Fibroblast of skin of right biceps (primary cell): ENCODE measurements at regions not wholly inside any gene's neighbourhood (a gene's known extent, or its start where the extent isn't known, plus 50 kb on each side); places are given as distances from the start of the nearest gene placed in this dataset.
"Not testable (repeated sequence)": the region's sequence is repeated elsewhere in the genome, so short reads cannot be mapped to it uniquely, and the experiment has no call there.

Source experiments
- DNase-seq: peaks from one replicate; pipeline ENCODE4 v3.0.0-alpha.2; 2013

DNA sequence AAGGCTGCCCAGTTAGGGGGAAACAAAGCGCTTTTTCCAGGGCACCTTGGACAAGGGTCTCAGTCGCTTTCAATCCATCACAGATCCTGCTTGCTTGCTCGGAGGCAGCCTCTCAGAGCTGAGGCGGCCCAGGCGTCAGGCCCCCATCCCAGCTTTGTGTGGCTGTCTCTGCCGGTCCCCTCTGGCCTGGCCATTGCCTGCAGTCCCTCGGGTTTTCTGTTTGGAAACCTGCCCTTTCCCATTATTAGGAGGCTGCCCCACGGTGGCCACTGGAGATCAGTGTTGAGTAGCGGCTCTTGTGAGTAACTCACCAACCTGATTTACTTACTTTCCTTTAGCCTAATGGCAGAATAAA is 216.1 kb downstream of the GLRX3 start:
- no peak for DNase-seq

DNA sequence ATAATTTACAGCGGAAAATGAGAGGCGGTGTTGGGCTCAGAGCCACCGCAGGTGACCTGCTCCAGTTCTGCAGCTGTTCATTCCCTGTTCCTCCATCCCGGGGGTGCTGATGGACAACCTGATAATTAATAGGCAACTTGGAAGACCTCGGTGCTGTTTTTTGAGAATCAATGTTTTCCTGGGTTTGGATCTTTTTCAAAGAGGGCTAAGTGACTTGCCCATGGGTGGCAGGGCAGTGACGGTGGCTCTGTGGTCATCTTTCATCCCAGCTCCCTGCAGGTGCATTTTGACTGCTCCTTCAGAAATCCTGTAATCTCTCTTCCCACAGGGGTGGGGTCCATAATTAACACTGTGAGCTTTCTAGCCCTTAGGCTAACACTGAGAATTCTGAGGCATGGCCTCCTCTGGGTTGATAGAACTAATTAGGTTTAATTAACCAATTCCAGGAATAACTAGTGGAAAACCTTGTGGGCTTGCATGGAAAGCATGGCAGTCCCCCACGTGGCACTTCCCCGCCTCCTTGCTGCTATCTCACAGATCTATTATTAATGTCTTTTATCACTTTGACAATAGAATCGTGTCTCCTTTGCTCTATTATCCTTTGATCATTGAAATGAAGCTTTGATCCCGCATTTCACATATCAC is 217.9 kb downstream of the GLRX3 start:
- DNase-seq: no peak

DNA sequence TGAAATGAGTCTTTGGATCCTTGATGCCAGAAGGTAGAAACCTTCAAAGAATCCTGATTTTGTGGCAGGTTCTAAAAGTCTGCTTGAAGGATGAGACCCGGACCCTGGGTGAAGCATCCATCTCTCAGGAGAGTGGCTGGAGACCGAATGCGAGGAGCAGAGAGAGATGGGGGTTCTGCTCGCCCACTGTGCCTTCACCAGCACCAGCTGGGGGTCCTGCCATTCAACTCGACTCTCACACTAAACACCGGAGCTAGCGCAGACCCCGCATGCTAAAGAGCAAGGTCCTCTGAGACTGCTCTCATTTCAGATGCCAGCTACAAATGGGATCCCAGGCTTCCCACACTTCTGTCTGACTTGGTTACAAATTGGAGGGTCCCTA is 218.4 kb downstream of the GLRX3 start:
- no peak for DNase-seq

DNA sequence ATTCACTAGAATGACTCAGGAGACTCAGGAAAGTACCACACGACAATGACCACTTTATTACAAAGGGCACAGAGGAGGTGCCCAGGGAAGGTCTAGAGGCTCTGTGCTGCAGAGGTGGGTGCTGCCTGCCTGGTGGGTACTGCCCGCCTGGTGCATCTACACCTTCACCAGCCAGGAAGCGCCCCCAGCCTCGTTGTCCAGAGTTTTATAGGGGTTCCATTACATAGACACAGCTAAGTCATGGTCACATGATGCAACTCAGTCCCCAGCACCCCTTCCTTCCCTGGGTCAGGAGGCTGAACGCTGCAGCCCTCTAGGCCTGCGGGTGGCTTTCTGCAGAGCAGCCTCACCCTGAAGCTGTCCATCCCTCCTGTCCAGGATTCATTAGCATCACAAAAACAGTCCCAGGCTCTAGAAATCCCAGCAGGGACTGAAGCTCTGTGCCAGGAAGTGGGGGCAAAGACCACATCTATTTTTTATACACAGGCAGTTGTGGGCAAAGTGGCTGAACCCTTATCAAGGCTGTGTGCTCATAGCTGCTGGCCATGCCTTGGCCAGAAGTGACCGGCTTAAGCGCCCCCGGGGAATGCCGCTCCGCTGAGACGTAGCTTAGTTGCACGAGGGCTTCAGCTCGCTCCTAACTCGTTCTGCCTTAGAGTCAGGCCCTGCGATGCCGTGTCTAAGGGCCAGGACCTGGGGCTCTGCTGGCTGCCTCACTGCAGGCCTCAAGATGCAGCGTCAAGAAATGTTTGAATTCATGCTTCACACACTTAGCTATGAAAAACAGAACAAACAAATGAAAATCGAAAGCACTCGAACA is 219.0 kb downstream of the GLRX3 start:
- DNase-seq: no peak

DNA sequence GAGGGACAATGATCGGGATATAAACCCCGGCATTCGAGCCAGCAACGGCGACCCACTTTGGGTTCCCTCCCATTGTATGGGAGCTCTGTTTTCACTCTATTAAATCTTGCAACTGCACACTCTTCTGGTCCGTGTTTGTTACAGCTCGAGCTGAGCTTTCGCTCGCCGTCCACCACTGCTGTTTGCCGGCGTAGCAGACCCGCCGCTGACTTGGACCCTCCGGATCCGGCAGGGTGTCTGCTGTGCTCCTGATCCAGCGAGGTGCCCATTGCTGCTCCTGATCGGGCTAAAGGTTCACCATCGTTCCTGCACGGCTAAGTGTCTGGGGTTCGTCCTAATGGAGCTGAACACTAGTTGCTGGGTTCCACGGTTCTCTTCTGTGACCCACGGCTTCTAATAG is 220.2 kb downstream of the GLRX3 start:
- DNase-seq: not testable (repeated sequence)

DNA sequence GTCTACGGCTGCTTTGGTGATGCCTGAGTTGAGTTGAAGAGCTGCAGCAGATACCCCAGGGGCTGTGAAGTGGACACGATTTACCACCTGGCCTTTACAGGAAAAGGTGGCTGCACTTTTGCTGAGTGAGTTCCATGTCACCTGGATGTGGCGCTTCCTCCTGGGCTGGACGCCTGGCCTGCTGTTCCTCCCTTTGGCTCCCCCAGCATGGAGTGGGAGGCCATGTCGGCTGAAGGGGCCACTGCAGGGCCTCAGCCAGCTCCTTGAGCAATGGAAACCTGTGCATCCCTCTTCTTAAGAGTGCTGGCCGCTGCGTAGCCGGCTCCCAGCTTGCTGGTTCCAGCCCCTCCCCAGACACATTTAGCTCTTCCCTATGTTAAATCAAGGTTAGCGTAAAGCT is 221.0 kb downstream of the GLRX3 start:
- DNase-seq: no peak

DNA sequence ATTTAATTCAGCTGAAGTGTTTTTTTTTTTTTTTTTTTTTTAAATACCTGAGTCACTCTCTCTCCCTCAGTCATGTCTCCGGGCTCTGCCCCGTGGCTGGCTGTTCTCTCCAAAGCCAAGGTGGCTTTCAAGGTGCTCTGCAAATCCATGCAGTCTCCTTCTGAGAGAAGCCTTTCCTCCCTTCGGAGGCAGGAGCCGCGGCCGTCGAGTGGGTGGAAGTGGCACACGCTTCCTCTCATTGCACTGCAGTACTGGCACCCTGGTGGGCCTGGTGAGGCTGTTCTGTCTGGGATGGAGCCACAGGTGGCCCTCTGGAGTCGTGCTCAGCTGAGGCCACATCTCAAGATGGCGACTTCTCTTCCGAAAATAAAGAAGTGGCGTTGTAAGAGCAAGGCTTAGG is 221.8 kb downstream of the GLRX3 start:
- no peak for DNase-seq

DNA sequence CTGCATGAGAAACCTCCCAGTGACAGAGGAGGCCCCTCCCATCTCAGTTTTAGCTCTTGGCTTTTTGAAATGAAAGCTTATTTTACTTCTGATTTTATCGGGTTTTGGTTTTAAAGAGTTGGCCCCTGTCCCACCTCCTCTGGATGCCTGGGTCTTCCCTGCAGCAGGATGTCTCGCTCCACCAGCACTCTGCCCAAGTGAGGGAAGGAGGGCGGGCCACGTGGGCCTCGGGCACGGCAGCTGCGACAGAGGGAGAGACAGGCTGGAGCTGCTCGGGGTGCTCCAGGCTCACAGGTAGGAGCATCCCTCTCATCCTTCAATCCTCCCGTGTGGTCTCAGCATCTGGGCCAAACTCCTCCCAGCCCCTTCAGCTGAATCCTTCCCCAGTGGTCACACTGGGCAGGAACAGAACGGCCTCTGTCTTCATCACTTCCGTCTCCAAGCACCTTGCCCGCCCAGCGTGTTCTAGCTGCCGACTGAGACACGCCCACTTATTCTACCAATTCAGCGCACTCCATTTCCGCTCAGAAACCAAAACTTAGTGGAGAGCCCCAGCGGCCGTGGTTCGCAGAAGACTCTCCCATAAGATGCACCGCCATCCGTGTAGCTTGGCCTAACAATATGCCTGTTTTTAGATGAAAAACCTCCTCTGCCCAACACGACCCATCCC is 222.9 kb downstream of the GLRX3 start:
- DNase-seq: no peak

DNA sequence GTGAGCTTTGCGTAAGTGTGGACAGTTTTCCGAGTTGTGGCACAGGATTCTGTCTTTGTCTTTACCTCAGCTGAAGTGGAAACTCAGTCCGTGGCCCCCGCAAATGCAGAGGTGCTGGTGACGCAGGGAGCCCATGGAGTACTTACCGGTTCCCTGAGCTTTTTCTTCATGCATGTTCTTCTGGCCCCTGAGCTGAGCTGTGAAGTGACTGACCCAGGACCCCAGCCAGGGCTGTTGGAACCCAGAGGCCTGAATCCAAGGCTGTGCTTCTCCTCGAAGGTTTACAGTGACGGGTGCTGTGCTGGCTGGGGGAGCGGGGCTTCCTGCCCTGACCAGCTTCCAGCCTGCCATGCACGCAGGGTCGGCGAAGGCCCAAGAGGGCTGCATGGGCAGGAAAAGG is 223.5 kb downstream of the GLRX3 start:
- no peak for DNase-seq

DNA sequence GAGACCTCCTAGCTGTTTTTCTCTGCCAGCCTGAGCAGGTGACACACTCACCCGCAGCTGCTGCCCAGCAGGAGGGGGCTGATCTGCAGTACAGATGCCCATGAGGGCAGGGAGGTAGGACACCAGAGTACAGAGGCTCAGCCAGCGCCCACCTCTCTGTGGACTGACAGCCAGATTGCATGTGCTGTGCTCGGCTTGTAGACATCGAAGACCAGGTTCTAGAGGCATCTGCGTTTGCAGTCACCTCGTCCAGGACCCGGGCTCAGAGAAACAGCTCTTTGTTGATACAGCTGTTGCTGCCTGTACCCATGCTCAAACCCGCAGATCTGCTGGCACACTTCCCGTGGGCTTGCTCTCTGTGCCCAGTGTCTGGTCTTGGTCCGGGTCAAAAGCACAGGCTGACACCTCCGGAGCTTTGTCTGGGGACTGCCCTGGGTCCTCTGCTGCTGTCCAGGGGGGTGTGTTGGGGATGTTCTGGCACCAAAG is 224.7 kb downstream of the GLRX3 start:
- DNase-seq: no peak

DNA sequence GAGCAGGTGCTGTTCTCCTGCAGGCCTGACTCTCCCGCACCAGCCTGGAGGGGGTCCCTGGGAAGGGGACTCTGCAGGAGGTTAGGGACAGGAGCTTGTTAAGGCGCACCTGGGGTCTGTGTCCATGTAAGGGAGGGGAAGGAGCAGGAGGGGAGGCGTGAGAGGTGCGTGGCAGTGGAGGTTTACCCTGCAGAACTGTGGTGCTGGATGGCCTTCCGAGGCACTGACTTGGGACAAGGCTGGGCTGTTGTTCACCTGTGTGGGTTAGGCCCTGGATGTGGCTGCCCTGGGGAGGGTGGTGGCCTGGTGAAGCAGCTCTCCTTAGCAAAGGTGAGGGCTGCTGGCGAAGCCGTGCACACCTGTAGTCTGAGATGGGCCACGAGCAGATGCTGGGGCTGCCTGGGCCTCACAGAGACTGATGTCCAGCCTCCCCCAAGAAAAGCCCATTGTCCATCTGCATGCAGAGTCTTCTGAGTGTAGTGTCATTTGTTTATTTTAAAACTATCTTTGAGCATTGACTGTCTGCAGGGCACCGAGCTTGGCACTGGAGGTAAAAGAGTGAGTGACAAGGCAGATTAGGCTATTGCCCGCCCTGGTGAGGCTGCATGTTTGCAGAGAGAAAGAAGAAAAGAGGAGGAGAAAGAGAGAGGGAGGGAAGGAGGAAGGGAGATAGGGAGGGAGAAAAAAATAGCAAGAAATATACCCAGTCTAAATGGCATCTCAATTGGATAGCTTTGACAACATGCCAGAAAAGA is 225.3 kb downstream of the GLRX3 start:
- no peak for DNase-seq

DNA sequence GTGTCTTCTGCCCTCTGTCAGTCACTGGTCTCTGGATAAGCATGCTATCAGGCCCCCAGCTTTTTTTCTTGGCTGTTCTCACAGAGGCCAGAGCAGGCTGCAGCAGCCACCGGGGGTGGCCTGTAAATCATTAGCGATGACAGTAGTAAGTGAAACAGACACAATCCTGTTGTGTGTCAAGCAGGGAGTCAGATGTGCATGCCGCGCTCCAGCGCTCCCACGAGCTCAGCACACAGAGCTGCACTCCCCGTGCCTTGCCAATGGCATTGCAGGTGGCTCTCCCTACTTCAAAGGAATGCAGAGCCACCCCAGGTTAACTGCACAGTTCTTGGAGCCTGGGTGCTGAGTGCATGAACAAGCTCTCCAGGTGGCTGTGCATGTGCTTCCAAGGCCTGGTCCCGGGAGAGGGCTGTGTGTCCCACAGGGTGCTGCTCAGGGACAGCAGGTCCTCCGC is 226.1 kb downstream of the GLRX3 start:
- no peak for DNase-seq

DNA sequence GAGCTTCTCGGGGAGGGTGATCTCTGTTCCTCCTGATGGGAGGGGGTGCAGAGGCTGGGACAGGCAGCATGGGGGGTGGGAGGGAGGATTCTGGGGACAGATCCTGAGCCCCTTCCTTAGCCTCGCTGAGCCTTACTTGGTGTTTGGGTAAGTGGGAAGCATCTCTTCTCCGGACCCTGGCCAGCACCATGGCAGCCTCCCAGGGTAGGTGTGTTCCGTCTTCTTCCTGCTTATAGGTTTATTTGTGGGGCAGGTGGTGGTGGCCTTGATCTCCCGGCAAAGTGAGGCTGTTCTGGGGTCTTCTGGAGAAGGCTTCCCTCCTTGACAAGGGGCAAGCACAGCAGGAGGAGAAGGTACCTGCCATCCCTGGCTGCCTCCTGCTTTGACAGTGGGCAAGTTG is 226.9 kb downstream of the GLRX3 start:
- DNase-seq: no peak

DNA sequence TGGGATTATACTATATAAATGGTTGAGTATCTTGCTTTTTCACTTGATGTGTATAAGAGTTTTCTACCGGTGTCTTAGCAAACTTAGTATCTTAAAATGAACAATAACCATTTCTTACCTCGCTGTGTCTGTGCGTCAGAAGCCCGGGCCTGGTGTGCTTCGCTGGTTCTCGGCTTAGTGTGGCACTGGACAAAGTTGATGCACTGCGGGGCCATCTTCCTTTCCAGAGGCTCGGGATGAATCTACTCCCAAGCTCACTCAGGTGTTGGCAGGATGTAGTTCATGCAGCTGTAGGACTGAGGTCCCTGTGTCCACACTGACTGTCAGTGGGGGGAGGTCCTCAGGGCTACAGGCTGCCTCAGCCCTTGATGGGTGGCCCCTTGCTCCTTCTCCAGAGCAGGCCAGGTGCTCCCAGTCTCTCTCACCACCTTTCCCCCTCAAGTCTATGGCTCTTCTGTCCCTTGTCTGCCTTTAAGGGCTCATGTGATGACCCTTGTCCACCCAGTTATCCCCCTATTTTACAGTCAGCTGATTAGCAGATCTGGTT is 227.8 kb downstream of the GLRX3 start:
- DNase-seq: no peak

DNA sequence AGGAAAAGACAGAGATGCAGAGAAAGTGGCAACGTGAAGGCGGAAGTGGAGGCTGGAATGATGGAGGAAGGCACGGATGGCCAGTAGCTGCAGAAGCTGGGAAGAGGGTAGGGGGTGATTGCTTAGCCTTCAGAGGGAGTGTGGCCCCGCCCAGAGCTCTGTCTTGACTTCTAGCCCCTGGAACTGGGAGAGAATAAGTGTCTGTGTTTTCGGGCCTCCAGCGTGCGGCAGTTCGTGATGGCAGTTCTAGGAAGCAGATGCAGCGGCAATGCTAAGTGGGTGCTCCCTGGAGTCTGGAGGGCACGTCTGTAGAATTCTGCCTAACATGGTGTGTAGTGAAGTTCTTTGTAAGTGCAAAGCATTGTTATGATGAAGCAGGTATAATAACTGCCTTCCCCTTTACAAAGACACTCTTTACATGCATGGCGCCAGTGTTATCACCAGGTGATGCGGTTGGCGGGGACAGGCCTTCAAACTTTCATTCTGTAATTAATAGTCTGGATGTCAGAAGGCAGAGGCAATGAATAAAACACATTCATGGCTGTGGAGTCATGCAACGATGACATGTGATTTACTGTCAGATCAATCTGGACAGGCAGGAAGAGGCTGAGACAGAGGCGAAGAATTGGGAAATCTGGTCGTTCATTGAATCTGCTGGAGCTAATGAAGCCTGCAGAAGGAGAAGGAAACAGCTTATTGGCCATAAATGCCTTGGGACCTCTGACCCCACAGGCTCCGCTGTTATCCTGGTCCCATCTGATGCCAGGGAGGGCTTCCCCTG is 228.6 kb downstream of the GLRX3 start:
- DNase-seq: no peak

DNA sequence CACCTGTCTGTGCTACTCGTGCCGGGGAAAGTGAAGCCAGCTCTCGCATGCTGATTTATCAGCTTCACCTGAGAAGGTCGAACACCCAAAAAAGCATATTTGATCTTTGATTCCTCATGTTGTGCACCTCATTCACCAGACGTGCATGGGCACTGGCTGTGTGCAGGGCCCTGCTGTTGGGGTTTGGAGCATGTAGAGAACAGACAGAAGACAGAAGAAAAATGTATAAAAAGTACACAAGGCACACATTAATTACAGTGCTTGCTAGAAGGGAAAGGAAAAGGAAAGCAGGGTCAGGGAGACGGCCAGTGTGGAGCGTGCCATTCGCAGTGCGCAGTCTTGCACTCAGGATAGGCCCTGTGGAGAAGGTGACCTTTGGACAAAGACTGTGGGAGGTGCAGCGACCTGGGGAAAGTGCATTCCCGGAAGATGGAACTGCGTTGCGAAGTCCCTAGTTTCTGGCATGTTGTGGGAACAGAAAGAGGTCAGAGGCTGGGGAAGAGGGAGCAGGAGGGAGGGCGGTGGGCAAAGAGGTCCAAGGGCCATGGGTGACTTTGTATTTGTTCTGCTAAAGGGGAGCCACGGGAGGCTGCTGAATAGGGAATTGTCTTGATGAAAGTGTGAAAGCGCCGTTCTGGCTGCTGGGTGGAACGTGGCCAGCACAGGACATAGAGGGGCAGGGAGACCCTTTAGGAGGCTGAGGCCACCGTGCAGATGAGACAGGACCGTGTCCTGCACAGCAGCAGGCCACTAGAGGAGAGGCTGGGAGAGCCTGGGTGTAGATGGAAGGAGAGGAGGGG is 232.8 kb downstream of the GLRX3 start:
- DNase-seq: no peak

DNA sequence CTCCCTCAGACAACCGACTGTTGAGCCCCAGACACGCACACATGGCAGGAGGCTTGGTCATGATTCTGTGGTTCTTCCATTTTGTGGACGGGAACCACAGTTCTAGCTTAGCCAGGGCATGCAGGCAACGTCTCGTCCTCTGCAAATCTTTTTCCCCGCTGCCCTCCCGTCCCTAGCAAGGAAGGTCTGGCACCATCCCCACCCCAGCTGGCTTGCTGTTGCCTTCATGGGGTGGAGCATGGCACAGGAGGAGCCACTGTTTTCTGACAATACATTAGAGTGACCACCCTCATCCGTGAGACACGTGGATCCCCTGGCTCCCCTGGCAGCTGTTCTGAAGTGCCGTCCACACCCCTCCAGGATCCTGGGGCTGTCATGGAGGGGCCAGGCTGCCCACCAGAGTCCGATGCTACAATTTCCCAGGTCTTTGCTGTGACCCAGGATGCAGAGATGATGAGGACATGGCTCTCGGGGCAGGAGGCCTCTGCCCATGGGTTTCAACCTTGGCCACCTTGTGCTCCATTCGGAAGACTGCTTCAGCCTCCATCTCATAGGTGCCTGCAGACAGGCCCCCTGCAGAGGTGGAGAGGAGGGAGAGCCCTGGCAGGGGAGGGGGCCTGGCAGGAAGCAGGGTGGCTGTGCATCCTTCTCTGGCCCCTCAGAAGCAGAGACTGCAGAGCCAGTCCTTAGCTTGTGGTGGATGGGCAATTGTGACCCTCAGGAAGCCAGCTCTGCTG is 233.6 kb downstream of the GLRX3 start:
- no peak for DNase-seq

DNA sequence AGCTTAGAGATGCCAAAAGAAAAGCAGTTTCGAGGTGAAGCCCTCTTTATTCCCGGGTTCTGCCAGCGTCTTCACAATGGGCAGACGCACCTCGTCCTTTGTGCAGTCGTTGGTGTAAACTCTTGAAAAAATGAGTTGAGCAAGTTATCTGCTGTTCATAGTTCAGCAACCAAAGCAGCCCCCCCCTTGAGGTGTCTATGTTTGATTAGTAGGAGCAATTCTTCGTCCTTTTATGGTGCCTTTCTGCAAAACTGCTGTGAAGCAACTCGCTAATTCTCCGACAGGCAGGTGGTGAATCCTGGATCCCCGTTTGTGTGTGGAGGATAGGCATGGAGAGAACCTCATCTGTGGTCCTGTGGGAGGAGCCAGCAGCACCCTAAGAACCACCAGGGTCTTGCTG is 234.5 kb downstream of the GLRX3 start:
- DNase-seq: no peak

DNA sequence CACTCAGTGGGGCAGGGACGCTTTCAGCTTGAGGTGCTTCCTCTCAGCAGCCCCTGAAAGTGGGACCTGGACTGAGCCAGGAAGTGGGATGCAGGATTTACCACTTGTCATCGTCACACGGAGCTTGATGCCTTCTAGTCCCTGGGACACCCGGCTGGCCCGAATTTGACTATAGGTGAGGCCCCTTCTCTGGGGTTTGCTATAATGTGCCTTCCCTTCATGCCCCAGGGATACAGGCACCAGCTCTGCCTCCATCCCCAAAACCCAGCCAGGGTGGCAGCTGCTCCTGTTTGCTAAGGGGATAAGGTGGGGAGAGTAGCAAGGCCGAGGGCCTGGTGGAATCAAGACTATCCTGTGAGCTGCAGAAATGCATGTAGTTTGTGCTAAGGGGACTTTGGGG is 235.0 kb downstream of the GLRX3 start:
- DNase-seq: no peak

DNA sequence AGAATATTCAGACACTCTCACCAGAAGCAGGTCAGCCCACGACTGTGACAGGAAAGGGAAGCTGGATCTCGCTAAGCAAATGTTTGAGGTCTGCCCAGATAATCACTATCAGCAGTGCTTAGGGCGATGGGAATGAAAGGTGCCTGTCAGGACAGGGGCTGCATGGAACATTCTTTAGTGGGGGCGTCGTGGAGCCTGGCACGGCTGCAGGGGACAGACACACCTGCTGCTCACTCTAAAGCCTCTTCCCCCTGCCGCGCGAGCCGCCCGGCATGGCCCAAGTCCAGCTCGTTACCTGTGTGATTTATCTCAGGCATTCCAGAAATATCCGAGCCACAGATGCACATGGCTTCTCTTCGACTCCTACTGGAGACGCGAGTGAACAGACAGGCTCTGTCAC is 235.5 kb downstream of the GLRX3 start:
- no peak for DNase-seq

DNA sequence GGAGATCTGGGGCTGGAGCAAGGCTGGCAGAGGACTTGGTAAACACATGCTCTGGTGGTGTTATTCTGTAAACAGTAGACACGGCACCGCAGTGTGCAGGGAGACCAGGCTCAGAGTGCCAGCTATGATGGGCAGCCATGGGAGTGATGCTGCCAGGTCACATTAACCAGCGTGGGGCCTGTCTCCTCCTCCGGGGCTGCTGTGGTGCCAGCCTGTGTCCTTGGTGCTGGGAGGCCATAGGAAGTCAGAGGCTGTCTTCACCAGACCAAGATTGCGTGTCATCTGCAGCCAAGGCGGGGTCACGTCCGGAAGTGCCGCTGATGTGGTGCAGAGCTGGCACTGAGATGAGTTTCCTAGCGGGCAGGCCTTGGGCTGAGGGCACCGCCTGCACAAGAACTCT is 236.0 kb downstream of the GLRX3 start:
- DNase-seq: no peak
